GM21786 (cell line): ENCODE measurements at regions not wholly inside any gene's neighbourhood (a gene's known extent, or its start where the extent isn't known, plus 50 kb on each side); places are given as distances from the start of the nearest gene placed in this dataset.
"Not testable (repeated sequence)": the region's sequence is repeated elsewhere in the genome, so short reads cannot be mapped to it uniquely, and the experiment has no call there.

Experiments
- ATAC-seq: cut with Tn5 transposase; IDR thresholded peaks from one replicate; pipeline ENCODE4 v1.9.1; 2021; ENCODE audit not compliant: unreplicated experiment

DNA sequence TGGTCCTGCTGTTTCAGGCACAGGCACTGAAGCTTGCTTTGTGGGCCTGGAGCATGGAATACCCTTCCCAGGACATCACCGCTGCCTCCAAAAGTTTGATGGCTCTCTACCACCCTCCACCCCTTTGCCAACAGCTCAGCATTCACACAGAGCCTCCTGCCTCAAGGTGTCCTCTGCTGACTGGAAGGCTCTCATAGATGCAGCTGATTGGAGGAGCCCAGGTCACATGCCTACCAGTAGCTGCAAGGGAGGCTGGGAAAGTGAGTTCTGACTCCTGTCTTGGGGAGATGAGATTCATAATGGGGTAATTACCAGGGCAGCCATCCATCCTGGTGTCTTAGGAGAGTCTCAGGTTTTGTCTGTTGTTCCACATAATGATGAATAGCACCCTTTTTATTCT lies 124.8 kb upstream of the GRIK3 start:
- no peak for ATAC-seq

- ATAC-seq: no peak
These were observed 126.9 kb upstream of the GRIK3 start for GRCh38 chr1:37161171-37161570.

GRCh38 chr1:37162059-37162458 lies 127.7 kb upstream of the GRIK3 start:
- ATAC-seq: no peak

- no peak for ATAC-seq
These were observed 131.7 kb upstream of the GRIK3 start for GRCh38 chr1:37166005-37166404.

GRCh38 chr1:37167479-37167878 lies 133.2 kb upstream of the GRIK3 start:
- no peak for ATAC-seq

GRCh38 chr1:37169241-37169640 lies 134.9 kb upstream of the GRIK3 start:
- ATAC-seq: no peak

GRCh38 chr1:37169743-37170275 lies 135.5 kb upstream of the GRIK3 start:
- ATAC-seq: no peak

DNA sequence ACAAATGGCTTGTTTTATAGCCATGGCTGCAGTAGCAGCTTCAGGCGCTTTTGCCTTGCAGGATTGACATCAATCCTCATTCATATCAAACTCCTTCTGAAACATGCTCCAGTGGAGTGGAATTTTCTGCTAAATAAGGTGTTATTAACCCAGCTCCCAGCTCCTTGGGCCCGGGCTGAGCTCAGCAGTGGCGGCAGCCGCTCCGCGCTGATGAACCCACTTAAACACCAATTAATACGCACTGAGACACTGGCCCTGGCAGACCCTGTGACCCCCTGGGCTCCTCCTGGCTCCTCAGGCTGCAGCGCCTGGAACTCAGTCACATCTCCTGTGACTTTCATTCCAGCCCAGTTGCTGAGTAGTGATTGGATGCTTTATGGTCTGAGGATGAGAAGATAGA lies 137.4 kb upstream of the GRIK3 start:
- ATAC-seq: no peak

GRCh38 chr1:37174341-37174740 lies 140.0 kb upstream of the GRIK3 start:
- no peak for ATAC-seq

DNA sequence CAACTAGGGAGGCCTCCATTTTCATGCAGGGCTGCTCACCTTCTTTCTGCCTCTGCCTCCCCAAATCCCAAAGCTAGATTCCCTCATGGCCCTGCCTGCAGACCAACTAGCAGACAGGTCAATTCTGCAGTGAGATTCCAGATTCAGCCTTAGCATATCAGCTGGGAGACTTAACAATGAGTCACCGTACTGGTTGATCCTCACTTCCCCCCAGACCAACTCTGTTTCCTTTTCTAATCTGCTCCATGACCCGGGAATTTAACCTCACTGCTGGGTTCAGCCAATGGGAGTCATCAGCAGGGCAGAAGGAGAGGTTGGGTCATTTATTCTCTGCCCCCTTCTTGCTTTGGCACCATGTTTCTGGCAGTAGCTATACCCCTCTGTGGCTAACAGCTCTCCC lies 140.6 kb upstream of the GRIK3 start:
- no peak for ATAC-seq

- no peak for ATAC-seq
These were observed 141.4 kb upstream of the GRIK3 start for GRCh38 chr1:37175666-37176215.

- ATAC-seq: no peak
These were observed 142.0 kb upstream of the GRIK3 start for GRCh38 chr1:37176269-37176668.

DNA sequence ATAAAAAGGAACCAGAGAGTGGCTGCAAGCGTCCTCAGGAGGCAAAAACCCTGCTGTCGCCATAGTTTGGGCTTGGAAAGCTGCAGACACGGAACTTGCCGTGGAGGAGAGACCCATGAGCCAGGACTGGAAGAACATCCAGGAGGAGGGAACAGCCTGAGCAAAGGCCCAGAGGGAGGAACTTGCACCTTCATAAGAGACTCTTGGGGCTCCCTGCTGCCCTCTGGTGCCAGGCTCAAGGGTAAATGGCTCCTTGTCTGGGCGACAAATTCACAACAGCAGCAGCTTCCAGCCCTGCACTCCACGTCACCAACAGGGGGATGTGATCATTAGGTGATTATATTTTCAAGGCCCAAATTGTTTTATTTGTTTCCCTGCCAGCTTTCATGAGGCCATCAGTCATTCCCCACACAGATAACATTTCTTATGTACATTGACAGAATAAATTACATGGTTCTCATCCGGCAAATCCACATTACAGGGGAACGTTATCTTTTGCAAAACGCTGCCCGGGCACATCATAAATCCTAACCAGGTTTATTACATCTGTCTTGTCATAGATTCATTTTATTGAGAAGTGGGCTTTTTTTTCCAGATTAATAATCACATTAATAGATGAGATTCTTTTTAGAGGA lies 143.0 kb upstream of the GRIK3 start:
- no peak for ATAC-seq

DNA sequence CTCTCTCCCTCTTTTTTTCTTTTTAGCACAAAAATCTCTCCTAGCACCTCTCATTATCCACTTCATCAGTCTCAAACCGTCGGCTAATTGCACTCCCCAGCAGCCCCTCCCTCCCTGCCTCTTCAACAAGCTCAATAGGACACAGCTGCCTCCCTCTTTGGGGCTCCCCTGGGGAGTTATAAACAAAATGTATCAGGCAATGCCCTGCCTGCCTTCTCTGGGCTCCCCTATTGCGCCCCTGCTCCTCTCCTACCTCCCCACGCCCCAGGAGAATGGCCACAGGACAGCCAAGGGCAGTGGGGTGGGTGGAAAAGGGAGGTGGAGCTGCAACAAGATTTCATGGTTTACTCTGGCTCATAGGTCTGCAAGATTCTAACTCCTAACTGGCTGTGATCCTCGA lies 147.1 kb upstream of the GRIK3 start:
- no peak for ATAC-seq

DNA sequence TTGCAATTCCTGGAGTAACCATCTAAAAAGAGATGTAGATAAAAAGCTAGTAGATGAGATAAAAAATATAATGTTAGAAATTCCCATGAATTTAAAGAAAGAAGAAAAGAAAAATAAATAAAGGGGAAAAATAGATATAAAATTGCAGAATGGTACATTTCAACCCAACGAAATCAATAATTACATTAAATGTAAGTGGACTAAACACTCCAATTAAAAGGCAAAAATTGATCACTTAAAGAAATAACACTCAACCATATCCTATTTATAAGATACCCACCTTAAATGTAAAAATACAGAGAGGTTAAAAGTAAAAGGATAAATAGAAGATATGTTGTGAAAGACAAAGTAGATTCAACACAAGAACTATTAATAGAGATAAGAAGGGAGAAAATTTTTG lies 150.5 kb upstream of the GRIK3 start:
- ATAC-seq: no peak

DNA sequence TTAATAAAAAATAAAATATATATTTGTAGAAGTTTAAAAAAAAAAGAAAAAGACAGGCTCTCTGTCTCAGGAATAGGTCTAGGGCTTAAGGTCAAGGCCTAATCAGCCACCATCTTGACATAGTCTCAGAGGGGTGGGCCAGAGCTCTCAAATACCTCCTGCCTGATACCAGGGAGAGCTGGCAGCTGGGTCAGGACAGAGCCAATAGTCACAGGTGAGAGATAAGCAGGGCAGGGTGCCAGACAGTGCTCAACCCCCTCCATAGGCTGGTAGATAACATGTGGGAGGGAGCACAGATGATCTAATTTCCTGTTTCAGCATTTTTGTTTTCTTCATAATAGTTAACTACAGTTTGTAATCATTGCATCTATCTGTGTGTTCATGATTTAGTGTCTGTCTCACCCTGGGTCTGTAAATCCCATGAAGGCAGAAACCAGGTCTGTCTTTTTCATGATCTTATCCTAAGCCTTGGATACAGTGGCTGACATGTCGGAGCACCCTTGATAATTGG lies 152.0 kb upstream of the GRIK3 start:
- ATAC-seq: no peak

- ATAC-seq: no peak
These were observed 154.8 kb upstream of the GRIK3 start for GRCh38 chr1:37189111-37189510.

DNA sequence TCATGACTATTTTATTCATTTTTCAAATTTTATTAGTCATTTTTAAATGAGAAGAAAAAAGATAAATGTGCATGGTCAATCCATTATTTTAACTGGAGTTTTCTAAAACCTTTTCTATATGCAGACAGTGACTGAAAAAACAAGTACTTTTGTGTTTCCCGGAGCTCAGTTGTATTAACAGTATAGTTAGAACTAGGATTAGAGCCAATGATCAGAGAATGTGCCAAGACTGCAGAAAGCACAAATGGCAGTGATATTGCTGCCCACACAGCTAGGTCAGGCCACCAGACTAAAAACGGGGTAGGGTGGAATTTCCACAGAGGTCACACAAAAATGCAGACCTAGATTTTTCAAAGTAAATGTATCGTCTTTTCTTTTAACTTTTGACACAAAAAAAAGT lies 163.1 kb upstream of the GRIK3 start:
- ATAC-seq: no peak

DNA sequence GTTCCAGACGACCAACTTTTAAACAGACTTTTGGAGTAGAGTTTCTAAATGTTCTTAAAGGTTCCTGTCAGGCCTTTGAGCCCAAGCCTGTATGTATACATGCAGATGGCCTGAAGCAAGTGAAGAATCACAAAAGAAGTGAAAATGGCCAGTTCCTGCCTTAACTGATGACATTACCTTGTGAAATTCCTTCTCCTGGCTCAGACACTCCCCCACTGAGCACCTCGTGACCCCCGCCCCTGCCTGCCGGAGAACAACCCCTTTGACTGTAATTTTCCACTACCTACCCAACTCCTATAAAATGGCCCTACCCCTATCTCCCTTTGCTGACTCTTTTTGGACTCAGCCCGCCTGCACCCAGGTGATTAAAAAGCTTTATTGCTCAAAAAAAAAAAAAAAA lies 180.0 kb upstream of the GRIK3 start:
- not testable (repeated sequence) for ATAC-seq

DNA sequence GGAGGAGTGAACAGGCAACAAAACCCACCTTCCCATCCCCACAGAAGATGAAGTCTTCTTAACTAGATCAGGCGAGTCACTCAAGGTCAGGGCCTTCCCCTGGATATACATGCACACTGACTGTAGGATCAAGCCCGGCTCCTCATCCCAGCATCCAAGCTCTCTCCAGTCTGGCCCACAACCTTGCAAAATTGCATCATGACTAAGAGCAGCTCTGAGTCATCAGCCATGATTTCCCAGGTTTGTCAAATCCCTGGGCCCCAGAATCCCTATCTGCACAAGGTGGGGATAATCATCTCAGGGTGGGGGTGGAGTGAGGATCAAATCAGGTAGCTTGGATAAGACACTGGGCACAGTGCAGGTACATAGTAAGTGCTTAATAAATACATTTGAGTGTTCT lies 199.3 kb upstream of the GRIK3 start:
- no peak for ATAC-seq

DNA sequence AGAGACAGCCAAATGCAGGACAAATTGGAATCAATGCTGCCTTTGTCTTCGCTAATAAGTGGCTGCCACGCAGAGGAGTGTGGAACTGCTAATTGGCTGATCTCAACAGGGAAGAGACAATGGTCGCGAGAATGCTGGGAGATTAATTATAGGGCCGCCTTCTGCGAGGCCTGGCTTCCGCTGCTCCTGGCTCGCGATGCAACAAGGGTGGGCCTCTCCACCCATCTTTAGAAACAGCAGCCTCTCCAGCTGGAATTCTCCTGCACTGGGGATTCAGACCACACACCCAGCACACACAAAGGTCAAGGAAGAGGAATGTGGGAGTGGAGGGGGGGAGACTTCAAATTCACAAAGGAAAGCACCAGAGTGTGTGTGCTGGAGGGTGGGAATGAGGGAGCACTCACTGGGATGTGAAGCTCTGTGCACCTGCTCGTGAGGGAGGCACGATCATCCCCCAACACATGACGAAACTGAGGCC lies 200.7 kb upstream of the GRIK3 start:
- no peak for ATAC-seq

DNA sequence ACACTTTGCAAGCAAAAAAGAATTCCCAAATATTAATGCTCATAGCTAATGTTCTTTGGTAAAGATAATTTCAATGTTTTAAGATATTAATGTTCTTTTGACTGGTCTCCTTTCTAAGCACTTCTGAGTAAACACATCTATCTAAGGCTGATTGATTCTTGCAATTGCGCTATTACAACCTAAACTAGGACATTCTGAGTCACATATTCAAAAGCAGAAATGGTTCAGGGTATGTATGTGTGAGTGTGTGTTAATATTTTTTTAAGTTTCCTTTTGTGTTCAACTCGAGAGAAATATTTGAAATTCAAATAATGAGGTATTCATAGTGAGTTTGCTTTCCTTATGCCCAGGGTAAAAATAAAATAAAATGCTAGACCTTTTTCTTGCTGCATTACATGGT lies 203.6 kb upstream of the GRIK3 start:
- ATAC-seq: no peak
